Activated T-cell treated with anti-CD3 and anti-CD28 coated beads, Interleukin-2, amount 50 U/mL, for 72 hours (primary cell): ENCODE measurements at regions not wholly inside any gene's neighbourhood (a gene's known extent, or its start where the extent isn't known, plus 50 kb on each side); places are given as distances from the start of the nearest gene placed in this dataset.
A peak's percentile ranks its signal among the peaks of the same experiment; 100 is the strongest.

Experiments
- ATAC-seq, 2 donors: fragments of 150-1000 bp; cut with Tn5 transposase; replicated peaks in 1 of 2; 2 replicates each; pipeline ENCODE4 v1.10.0; 2021; ENCODE audit warnings: moderate library complexity in 2 of 2, mild to moderate bottlenecking in 1 of 2
- DNase-seq, 2 donors: peaks; one replicate each; pipeline ENCODE4 v3.0.0; 2021 to 2022; ENCODE audit warnings: mixed read lengths in 1 of 2
- H3K27ac Mint-ChIP-seq: one replicate; pipeline ENCODE4 v1.8.0; 2022; ENCODE audit warnings: mild to moderate bottlenecking, moderate library complexity, mixed read lengths
- H3K27me3 Mint-ChIP-seq: one replicate; pipeline ENCODE4 v1.8.0; 2022; ENCODE audit warnings: low read depth, mixed read lengths
- H3K36me3 Mint-ChIP-seq, 2 donors: one replicate each; pipeline ENCODE4 v1.8.0; 2022; ENCODE audit warnings: mixed read lengths in 2 of 2, mild to moderate bottlenecking in 1 of 2; ENCODE audit not compliant: insufficient read depth in 2 of 2
- H3K4me1 Mint-ChIP-seq: one replicate; pipeline ENCODE4 v1.8.0; 2022; ENCODE audit warnings: low read depth, mixed read lengths
- H3K4me3 Mint-ChIP-seq, 2 donors: one replicate each; pipeline ENCODE4 v1.8.0; 2022; ENCODE audit warnings: mild to moderate bottlenecking in 2 of 2, mixed read lengths in 2 of 2, moderate library complexity in 2 of 2
- H3K9me3 Mint-ChIP-seq, 2 donors: one replicate each; pipeline ENCODE4 v1.8.0; 2022; ENCODE audit warnings: mixed read lengths in 2 of 2

DNA sequence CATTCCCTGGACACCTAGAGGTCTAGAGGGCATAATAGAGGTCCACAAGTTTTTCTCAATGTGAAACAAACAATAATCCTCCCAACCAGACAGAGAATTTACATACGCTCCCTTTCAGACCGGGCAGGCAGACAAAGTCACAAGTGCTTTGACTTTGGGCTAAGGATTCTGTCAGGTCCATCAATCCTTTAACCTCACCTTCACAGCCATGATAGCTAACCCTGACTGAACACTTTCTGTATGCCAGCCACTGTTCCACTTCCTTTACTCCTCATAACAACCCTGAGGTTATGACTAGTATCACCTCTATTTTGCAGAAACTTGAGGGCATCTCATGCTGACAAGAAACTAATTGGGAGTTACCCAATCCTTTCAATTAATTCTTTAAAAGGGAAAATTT, 118.8 kb upstream of the AFF2 start:
- peak; percentile 49 to 65 for ATAC-seq
- Mint-ChIP-seq H3K4me1 (peaks cover 30% of the 10 kb centered on the region), H3K27ac (peak overlapping the region; percentile 85), H3K9me3 (no peaks in the 10 kb centered on the region), H3K36me3 (no peaks in the 10 kb centered on the region), H3K27me3 (no peaks in the 10 kb centered on the region), H3K4me3 (peak overlapping the region; percentile 72 to 84)
- peak; percentile 6 to 12 for DNase-seq

DNA sequence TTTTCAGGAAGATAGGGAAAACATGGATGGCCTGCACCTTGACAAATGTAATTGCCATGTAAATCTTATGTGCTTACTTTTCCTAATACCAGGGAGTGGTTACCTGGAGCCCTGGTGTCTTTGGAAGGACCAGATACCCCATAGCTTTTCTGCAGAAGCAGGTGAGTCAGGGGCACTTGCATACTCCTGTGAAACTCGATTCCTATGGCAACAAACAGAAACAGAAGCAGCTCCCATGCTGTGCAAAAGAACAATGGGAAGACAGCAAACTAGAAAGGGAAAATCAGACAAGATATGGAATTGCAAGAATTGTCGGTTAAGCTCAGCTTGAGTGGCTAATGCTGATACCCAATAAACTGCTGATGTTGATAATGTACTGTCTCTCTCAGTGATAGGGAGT, 117.4 kb upstream of the AFF2 start:
- H3K27ac Mint-ChIP-seq = no peak overlapping the region
- ATAC-seq = no peak

DNA sequence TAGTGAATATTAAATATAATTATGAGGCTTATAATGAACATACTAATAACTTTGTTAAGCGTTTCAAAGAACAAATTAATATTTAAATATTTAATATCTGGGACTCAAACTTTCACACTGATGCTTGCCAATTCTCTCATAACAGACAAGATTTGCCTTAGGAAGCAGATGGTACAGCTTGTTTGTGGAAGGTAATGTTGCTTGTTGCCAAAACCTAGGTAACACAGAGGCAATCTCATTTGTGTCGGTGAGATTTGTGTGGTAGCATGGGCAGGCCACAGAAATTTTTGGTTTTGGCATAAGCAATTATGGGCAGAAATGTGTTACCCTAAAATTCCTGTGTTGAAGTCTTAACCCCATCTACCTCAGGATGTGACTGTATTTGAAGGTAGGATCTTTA, 114.9 kb upstream of the AFF2 start:
- no peaks in the 10 kb centered on the region for H3K36me3 Mint-ChIP-seq
- ATAC-seq (no peak), DNase-seq (no peak)
- peaks cover 20% of the 10 kb centered on the region for H3K4me1 Mint-ChIP-seq
- no peak overlapping the region for H3K27ac Mint-ChIP-seq
- no peak overlapping the region for H3K4me3 Mint-ChIP-seq
- no peaks in the 10 kb centered on the region for H3K27me3 Mint-ChIP-seq
- peaks cover 0 to 1% of the 10 kb centered on the region in 2 donors for H3K9me3 Mint-ChIP-seq

More for the DNA sequence above, 117.4 kb upstream of the AFF2 start:
- Mint-ChIP-seq H3K27me3 (no peaks in the 10 kb centered on the region), H3K4me1 (peaks cover 30% of the 10 kb centered on the region), H3K36me3 (no peaks in the 10 kb centered on the region), H3K4me3 (no peak overlapping the region), H3K9me3 (no peaks in the 10 kb centered on the region)
- no peak for DNase-seq

DNA sequence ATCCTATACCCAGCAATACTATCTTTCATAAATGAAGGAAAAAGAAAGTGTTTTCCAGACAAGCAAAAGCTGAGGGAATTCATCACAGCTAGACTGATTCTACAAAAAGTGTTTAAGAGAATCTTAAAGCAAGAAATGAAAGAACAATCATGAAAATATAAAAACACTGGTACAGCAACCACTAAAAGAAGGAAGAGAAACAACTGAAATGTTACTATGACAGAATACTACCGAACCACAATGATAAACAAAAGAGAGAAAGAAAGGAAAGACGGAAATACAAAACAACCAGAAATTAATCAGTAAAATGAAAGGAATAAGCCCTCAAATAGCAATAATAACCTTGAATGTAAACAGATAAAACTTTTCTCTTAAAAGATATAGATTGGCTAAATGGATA, 110.8 kb upstream of the AFF2 start:
- no peaks in the 10 kb centered on the region for H3K4me1 Mint-ChIP-seq
- H3K9me3 Mint-ChIP-seq = peaks cover 0 to 1% of the 10 kb centered on the region in 2 donors
- no peak overlapping the region for H3K4me3 Mint-ChIP-seq
- no peaks in the 10 kb centered on the region for H3K36me3 Mint-ChIP-seq
- no peak overlapping the region for H3K27ac Mint-ChIP-seq
- peaks cover 6% of the 10 kb centered on the region for H3K27me3 Mint-ChIP-seq
- no peak for ATAC-seq
- no peak for DNase-seq

DNA sequence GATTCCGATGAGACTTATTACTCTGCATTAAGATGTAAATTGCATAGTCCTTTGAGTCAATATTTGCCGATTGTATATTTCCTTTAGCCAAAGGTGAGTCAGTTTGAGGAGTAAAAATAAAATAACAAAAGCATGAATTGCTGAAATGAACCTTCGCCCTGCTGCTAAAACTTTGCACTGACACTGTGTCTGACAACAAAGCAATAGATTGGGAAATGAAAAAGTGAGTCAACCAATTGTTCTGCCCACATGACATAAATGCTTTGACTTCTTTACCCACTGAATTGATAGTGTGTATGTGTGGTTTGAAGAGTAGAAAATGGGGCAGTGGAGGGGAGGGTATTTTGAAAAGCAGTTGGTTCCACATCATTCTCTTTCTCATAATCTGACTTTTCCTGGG, 88.4 kb upstream of the AFF2 start:
- Mint-ChIP-seq H3K36me3 (no peaks in the 10 kb centered on the region), H3K9me3 (peaks cover 0 to 1% of the 10 kb centered on the region in 2 donors), H3K4me1 (peaks cover 14% of the 10 kb centered on the region), H3K27me3 (peaks cover 51% of the 10 kb centered on the region), H3K4me3 (peak overlapping the region in 1 of 2 donors; percentile 27), H3K27ac (no peak overlapping the region)
- ATAC-seq (peak; percentile 80 to 93), DNase-seq (no peak)

DNA sequence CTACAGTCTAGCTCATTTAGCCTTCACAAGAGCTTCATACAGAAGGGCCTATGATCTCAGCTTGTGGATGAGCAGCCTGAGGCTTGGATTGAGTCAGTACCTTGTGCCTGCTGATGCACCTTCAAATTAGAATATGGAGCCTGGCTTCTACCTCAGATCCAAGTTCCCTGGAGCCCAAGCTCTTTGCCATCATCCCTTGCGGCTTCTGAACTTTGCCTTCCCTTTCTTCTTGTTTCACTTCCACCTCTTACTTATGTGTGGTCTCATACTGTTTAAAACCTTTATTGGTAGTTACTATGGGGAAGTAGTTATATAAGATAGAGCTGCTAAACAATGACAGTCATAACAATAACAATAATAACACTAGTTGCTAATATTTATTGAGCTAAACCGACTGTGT, 84.3 kb upstream of the AFF2 start:
- no peaks in the 10 kb centered on the region for H3K36me3 Mint-ChIP-seq
- H3K4me1 Mint-ChIP-seq = peaks cover 14% of the 10 kb centered on the region
- H3K9me3 Mint-ChIP-seq = peaks cover 4 to 8% of the 10 kb centered on the region in 2 donors
- no peak for DNase-seq
- no peak for ATAC-seq
- no peak overlapping the region for H3K4me3 Mint-ChIP-seq
- H3K27me3 Mint-ChIP-seq = peaks cover 52% of the 10 kb centered on the region
- no peak overlapping the region for H3K27ac Mint-ChIP-seq

DNA sequence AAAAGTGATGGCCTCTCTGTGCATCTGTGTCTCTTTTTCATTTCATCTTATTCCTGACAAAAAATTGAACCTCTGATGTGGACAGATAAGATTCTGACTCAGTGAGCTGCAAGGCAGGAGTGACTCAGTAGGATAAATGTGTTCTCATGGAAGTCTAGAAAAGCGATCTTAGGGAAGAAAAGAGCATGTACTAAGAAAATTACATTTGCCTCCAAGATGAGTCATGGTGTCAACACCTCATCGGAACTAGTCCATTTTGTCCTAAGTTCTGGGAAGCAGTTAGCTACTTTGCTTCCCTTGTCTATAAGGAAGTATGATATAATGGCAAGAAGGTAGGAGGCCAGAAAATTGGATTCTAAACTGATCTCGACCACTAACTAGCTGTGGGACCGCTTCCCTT, 83.5 kb upstream of the AFF2 start:
- Mint-ChIP-seq H3K9me3 (peaks cover 4 to 8% of the 10 kb centered on the region in 2 donors), H3K27me3 (peaks cover 51% of the 10 kb centered on the region), H3K4me1 (peaks cover 11% of the 10 kb centered on the region), H3K27ac (no peak overlapping the region), H3K4me3 (no peak overlapping the region), H3K36me3 (no peaks in the 10 kb centered on the region)
- DNase-seq = no peak
- no peak for ATAC-seq

DNA sequence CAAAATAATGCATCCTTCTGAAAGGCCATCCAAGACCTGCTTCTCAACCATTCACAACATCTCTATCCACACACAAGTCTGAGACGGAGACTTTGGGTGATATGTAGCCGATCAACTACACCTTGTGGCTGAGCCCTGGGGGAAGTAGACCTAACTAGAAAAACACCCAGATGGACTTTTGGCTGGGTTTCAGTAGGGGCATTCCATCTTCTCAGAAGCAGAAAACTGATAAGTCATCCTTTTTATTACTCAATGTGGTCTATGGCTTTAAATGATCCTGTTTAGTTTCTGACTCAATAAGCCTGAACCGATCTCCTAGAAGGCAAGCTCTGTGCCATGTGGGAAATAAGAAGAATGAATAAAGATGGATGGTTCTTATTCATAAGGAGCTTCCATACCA, 82.5 kb upstream of the AFF2 start:
- Mint-ChIP-seq H3K27me3 (peaks cover 47% of the 10 kb centered on the region), H3K36me3 (no peaks in the 10 kb centered on the region), H3K4me1 (peaks cover 13% of the 10 kb centered on the region), H3K9me3 (peaks cover 4 to 8% of the 10 kb centered on the region in 2 donors), H3K4me3 (no peak overlapping the region), H3K27ac (no peak overlapping the region)
- peak in 1 of 2 donors; percentile 2 for DNase-seq
- ATAC-seq = peak; percentile 60 to 71

DNA sequence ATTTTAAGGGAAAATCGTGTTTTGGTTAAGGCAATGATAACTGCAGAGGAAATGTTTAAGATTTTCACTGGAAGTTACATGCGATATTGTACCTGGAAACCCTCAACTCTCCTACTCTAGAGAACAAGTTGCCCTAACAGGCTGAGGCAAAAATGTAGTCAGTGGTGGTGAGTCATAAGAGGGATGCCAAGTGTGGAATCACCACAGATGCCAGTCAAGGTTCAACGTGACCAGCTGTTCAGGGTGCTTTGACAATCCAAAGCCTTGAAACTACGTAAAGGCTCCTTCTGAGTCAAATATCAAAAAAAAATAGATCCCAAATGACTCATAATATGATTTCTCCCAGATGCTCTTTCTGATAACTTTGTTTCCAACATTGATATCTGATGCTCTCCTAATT, 77.9 kb upstream of the AFF2 start:
- H3K4me3 Mint-ChIP-seq = no peak overlapping the region
- peaks cover 21% of the 10 kb centered on the region for H3K4me1 Mint-ChIP-seq
- H3K9me3 Mint-ChIP-seq = peaks cover 4 to 7% of the 10 kb centered on the region in 2 donors
- ATAC-seq (peak in 1 of 2 donors; percentile 44), DNase-seq (no peak)
- H3K27me3 Mint-ChIP-seq = peaks cover 38% of the 10 kb centered on the region
- H3K36me3 Mint-ChIP-seq = no peaks in the 10 kb centered on the region
- H3K27ac Mint-ChIP-seq = no peak overlapping the region

DNA sequence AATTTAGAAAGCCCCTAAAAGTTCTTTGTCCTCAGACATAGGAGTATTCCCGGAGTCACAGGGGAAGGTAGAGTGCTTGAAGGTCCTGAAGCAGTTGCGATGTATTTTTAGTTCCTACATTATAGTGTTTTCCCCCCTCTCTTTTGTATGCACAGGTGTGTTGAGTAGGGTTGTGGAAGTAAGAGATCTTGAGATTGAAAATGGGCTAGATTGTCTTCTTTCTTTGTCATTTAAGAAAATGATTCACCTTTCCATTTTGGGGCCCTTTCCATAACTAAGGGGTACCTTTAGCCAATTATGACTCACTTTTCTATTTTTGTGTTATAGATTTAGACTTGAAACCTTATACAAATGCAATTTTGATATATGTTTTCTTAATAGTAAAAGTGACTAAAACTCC, 75.8 kb upstream of the AFF2 start:
- peak; percentile 21 to 57 for ATAC-seq
- Mint-ChIP-seq H3K36me3 (no peaks in the 10 kb centered on the region), H3K4me3 (no peak overlapping the region), H3K9me3 (peaks cover 1 to 6% of the 10 kb centered on the region in 2 donors), H3K27me3 (peaks cover 26% of the 10 kb centered on the region), H3K4me1 (peaks cover 21% of the 10 kb centered on the region), H3K27ac (no peak overlapping the region)
- no peak for DNase-seq

DNA sequence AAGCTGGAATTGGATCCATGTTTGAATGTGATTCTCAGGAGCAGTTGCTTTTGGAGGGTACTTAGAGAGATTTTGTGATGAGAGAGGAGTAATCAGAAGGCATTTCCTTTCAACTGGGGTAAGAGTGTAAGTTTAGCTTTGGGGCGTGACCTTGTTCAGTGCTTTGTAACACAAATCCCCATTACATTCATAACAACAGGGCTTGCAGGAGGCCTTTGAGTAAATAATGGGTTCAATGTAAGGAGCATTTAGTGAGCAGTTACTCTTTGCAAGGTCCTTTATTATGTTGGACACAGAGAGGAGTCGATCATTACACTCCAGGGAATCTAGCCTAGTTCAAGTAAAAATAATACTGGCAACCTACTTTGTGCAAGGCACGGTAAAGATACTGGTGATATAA, 74.0 kb upstream of the AFF2 start:
- Mint-ChIP-seq H3K4me3 (no peak overlapping the region), H3K27ac (no peak overlapping the region), H3K36me3 (no peaks in the 10 kb centered on the region), H3K9me3 (peaks cover 0 to 3% of the 10 kb centered on the region in 2 donors), H3K27me3 (peaks cover 26% of the 10 kb centered on the region), H3K4me1 (peaks cover 21% of the 10 kb centered on the region)
- DNase-seq = no peak
- ATAC-seq = no peak

DNA sequence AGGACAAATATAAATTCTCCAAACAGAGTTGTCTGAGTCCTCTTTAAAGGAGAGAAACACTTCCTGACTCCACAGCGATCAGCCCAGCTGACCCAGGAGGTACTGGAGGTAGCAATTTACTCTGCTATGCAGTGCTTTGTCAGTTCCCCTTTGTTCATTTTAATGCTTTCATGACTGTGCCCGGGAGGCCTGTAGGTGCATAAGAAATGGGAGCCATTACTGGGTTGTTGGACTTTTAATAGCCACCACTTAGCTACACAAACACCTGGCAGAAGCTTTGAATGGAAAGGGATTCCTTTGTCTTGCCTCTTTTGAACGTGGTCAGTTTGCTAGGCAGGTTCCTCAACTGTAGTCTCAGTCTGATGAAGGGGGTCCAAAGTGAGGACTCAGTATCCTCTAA, 59.0 kb upstream of the AFF2 start:
- Mint-ChIP-seq H3K27me3 (peaks cover 41% of the 10 kb centered on the region), H3K36me3 (no peaks in the 10 kb centered on the region), H3K4me1 (peaks cover 4% of the 10 kb centered on the region), H3K9me3 (no peaks in the 10 kb centered on the region), H3K4me3 (no peak overlapping the region), H3K27ac (no peak overlapping the region)
- DNase-seq (no peak), ATAC-seq (no peak)

DNA sequence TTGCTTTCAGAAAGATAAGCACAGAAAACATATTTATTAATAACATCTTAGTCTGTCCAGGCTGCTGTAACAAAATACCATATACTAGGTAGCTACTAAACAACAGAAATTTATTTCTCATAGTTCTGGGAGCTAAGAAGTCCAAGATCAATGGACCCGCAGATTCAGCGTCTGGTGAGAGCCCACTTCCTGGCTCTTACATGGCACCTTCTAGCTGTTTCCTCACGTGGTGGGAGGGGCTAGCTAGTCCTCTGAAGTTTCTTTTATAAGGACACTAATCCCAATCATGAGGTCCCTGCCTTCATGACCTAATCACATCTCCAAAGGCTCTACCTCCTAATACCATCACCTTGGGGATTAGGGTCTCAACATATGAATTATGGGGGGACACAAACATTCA, 57.2 kb upstream of the AFF2 start:
- peaks cover 4% of the 10 kb centered on the region for H3K4me1 Mint-ChIP-seq
- H3K9me3 Mint-ChIP-seq = no peaks in the 10 kb centered on the region
- ATAC-seq (no peak), DNase-seq (no peak)
- peaks cover 40% of the 10 kb centered on the region for H3K27me3 Mint-ChIP-seq
- no peak overlapping the region for H3K27ac Mint-ChIP-seq
- no peak overlapping the region for H3K4me3 Mint-ChIP-seq
- no peaks in the 10 kb centered on the region for H3K36me3 Mint-ChIP-seq

DNA sequence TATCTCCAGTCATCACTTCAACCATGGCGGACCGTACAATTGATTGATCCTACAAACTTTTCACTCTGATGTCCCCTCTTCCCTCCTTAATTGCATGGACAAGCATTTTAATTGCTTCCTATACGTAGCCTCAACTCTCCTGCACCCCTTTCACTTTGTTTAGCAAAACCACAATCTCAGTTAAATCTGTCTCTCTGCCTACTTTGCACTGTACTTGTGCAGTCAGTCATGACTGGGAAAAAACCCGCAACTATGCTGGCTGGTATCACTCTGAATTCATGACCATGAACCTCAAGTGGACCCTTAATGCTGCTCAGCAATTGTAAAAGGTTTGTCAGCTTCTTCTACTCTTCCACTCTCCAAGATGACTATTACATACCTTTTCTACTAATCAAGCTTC, 51.7 kb upstream of the AFF2 start:
- ATAC-seq (no peak), DNase-seq (no peak)
- Mint-ChIP-seq H3K4me3 (no peak overlapping the region), H3K27me3 (peaks cover 27% of the 10 kb centered on the region), H3K9me3 (no peaks in the 10 kb centered on the region), H3K36me3 (no peaks in the 10 kb centered on the region), H3K27ac (no peak overlapping the region), H3K4me1 (no peaks in the 10 kb centered on the region)
